Smooth muscle cell (in vitro differentiated cells): ENCODE measurements at regions not wholly inside any gene's neighbourhood (a gene's known extent, or its start where the extent isn't known, plus 50 kb on each side); places are given as distances from the start of the nearest gene placed in this dataset.

Experiments used
- DNase-seq: peaks from one replicate; lab custom pipeline; 2025; ENCODE audit not compliant: unreplicated experiment; lab: John Stamatoyannopoulos, UW
- H2AFZ ChIP-seq: fragments of 200-600 bp; sonication (generic); 2 replicates; pipeline ENCODE4 v1.6.0; 2016; ENCODE audit warnings: antibody characterized with exemption, low read depth, mild to moderate bottlenecking
- H3F3A ChIP-seq: fragments of 200-600 bp; sonication (generic); 2 replicates; pipeline ENCODE4 v1.6.0; 2017; ENCODE audit warnings: antibody characterized with exemption, low read depth
- H3K27ac ChIP-seq: fragments of 200-600 bp; sonication (generic); 2 replicates; pipeline ENCODE4 v1.5.1; 2016; ENCODE audit warnings: low read depth, mild to moderate bottlenecking
- H3K27me3 ChIP-seq: fragments of 200-600 bp; sonication (generic); 2 replicates; pipeline ENCODE4 v1.6.1; 2016; ENCODE audit warnings: low read depth, mild to moderate bottlenecking
- H3K36me3 ChIP-seq: fragments of 200-600 bp; sonication (generic); 2 replicates; pipeline ENCODE4 v1.5.1; 2016; ENCODE audit warnings: low read depth
- H3K4me1 ChIP-seq: fragments of 200-600 bp; sonication (generic); 2 replicates; pipeline ENCODE4 v1.5.1; 2016; ENCODE audit warnings: low read depth
- H3K4me2 ChIP-seq: fragments of 200-600 bp; sonication (generic); 2 replicates; pipeline ENCODE4 v1.6.0; 2016; ENCODE audit warnings: mild to moderate bottlenecking
- H3K4me3 ChIP-seq: fragments of 200-600 bp; sonication (generic); 2 replicates; pipeline ENCODE4 v1.5.1; 2016; ENCODE audit warnings: mild to moderate bottlenecking
- H3K79me2 ChIP-seq: fragments of 200-600 bp; sonication (generic); 2 replicates; pipeline ENCODE4 v1.6.0; 2016; ENCODE audit warnings: low read depth, mild to moderate bottlenecking
- H3K9ac ChIP-seq: fragments of 200-600 bp; sonication (generic); 2 replicates; pipeline ENCODE4 v1.6.0; 2016; ENCODE audit warnings: low read depth
- H3K9me3 ChIP-seq: fragments of 200-600 bp; sonication (generic); replicated peaks from 2 replicates; pipeline ENCODE4 v1.5.1; 2016; ENCODE audit warnings: low read depth
- H4K20me1 ChIP-seq: fragments of 200-600 bp; sonication (generic); 2 replicates; pipeline ENCODE4 v1.6.0; 2016; ENCODE audit warnings: low read depth
- WGBS: methylation state at CpG from one replicate; pipeline ENCODE4 v1.1.7; 2016; ENCODE audit warnings: low lambda C conversion rate; 5-methylcytosine and 5-hydroxymethylcytosine counted together
- TF ChIP-seq, protein P1 (sequence below): fragments of 200-600 bp; sonication (generic); IDR thresholded peaks from 2 replicates; pipeline ENCODE4 v1.5.1; 2017; ENCODE audit warnings: borderline replicate concordance, mild to moderate bottlenecking, antibody characterized with exemption; ENCODE audit not compliant: insufficient read depth, poor library complexity, severe bottlenecking

- no peaks in the 10 kb centered on the region for H4K20me1 ChIP-seq
- H3F3A ChIP-seq: no peaks in the 10 kb centered on the region
- no peak overlapping the region for H2AFZ ChIP-seq
- TF ChIP-seq, protein P1, sequence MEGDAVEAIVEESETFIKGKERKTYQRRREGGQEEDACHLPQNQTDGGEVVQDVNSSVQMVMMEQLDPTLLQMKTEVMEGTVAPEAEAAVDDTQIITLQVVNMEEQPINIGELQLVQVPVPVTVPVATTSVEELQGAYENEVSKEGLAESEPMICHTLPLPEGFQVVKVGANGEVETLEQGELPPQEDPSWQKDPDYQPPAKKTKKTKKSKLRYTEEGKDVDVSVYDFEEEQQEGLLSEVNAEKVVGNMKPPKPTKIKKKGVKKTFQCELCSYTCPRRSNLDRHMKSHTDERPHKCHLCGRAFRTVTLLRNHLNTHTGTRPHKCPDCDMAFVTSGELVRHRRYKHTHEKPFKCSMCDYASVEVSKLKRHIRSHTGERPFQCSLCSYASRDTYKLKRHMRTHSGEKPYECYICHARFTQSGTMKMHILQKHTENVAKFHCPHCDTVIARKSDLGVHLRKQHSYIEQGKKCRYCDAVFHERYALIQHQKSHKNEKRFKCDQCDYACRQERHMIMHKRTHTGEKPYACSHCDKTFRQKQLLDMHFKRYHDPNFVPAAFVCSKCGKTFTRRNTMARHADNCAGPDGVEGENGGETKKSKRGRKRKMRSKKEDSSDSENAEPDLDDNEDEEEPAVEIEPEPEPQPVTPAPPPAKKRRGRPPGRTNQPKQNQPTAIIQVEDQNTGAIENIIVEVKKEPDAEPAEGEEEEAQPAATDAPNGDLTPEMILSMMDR: no peak
- H3K27ac ChIP-seq: no peak overlapping the region
- no peak for DNase-seq
- no peak overlapping the region for H3K9ac ChIP-seq
- H3K27me3 ChIP-seq: no peaks in the 10 kb centered on the region
- no peaks in the 10 kb centered on the region for H3K36me3 ChIP-seq
- H3K79me2 ChIP-seq: no peaks in the 10 kb centered on the region
- H3K4me2 ChIP-seq: no peak overlapping the region
- H3K9me3 ChIP-seq: no peaks in the 10 kb centered on the region
- no peaks in the 10 kb centered on the region for H3K4me1 ChIP-seq
- H3K4me3 ChIP-seq: no peak overlapping the region
Measured at GRCh38 chr4:110309675-110310074, 111.3 kb upstream of the ELOVL6 start.

DNA sequence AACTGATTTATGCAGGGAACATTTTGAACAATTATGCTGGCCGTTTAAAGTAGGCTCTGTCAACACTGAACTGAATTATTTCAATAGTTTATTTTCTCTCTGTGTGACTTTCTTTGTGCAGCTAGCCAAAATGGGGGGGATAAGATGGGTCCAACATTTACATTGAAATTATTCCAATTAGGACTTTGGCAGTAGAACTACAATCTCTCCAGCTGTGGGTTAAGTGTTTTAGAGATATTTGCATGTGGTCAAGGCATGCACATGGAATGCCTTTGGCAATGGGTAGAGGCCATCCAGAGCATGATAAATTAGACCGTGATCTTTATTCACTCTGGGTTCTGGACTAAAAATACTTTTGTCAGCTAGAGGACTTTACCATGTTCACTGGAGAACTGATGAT is 107.9 kb upstream of the ELOVL6 start:
- Histone ChIP-seq H3K36me3 (no peaks in the 10 kb centered on the region), H3K27me3 (no peaks in the 10 kb centered on the region), H3K9me3 (no peaks in the 10 kb centered on the region), H3K27ac (no peak overlapping the region), H3K4me3 (no peak overlapping the region), H3K79me2 (no peaks in the 10 kb centered on the region), H2AFZ (no peak overlapping the region), H4K20me1 (no peaks in the 10 kb centered on the region), H3K9ac (no peak overlapping the region), H3F3A (no peaks in the 10 kb centered on the region), H3K4me2 (no peak overlapping the region), H3K4me1 (no peaks in the 10 kb centered on the region)
- no peak for DNase-seq
- TF ChIP-seq, protein P1: no peak
- 72% methylated on average over 2 of the region's 2 CpGs for WGBS

GRCh38 chr4:110305455-110305854 is 107.0 kb upstream of the ELOVL6 start:
- Histone ChIP-seq H3K9ac (no peak overlapping the region), H3K79me2 (no peaks in the 10 kb centered on the region), H3K27ac (no peak overlapping the region), H3K9me3 (no peaks in the 10 kb centered on the region), H3K4me1 (no peaks in the 10 kb centered on the region), H4K20me1 (no peaks in the 10 kb centered on the region), H3K27me3 (no peaks in the 10 kb centered on the region), H2AFZ (no peak overlapping the region), H3K4me2 (no peak overlapping the region), H3F3A (no peaks in the 10 kb centered on the region), H3K4me3 (no peak overlapping the region), H3K36me3 (no peaks in the 10 kb centered on the region)
- DNase-seq: no peak
- TF ChIP-seq, protein P1: no peak
- 88% methylated on average over 4 of the region's 4 CpGs for WGBS

DNA sequence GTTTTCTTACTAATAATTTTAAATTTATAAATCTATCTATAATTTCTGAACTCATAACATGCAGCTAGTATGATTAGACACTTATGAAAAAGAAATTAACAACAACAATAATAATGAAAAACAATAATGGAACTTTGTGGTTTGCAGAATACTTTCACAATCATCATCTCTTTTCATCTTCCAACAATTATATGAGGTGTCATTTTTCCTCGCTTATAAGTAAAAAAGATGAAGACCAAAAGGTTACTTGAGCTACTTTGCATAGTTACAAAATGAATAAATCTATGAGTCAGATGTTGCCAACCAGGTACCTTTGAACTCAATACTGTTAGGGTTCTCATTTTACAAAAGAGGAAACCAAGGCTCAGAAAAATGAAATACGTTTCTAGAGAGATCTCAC is 98.5 kb upstream of the ELOVL6 start:
- TF ChIP-seq, protein P1: no peak
- Histone ChIP-seq H3K36me3 (no peaks in the 10 kb centered on the region), H4K20me1 (no peaks in the 10 kb centered on the region), H3K9ac (no peak overlapping the region), H2AFZ (no peak overlapping the region), H3K4me2 (no peak overlapping the region), H3K27ac (no peak overlapping the region), H3K9me3 (no peaks in the 10 kb centered on the region), H3F3A (no peaks in the 10 kb centered on the region), H3K27me3 (no peaks in the 10 kb centered on the region), H3K4me3 (no peak overlapping the region), H3K79me2 (no peaks in the 10 kb centered on the region), H3K4me1 (no peaks in the 10 kb centered on the region)
- 81% methylated on average over 2 of the region's 2 CpGs for WGBS
- DNase-seq: no peak
